MCF 10A (cell line): ENCODE measurements at regions not wholly inside any gene's neighbourhood (a gene's known extent, or its start where the extent isn't known, plus 50 kb on each side); places are given as distances from the start of the nearest gene placed in this dataset.

Source experiments
- BruUV-seq: library from RNA; stranded (reverse); fragments of 400-500 nt; replicated peaks from 2 replicates; lab custom pipeline; 2021; lab: Mats Ljungman, UMichigan
- CTCF ChIA-PET: fragments of 300-600 bp; sonication (Branson Sonifier 250); formaldehyde crosslinking; extraction: SDS; loops from one replicate; lab custom pipeline; 2021; ENCODE audit warnings: antibody characterized with exemption, inconsistent platforms; lab: Yijun Ruan, JAX
- POLR2A ChIA-PET: fragments of 300-600, 350-650 bp; sonication (Branson Sonifier 250); formaldehyde crosslinking; extraction: SDS; loops from one replicate; lab custom pipeline; 2020; ENCODE audit warnings: antibody characterized with exemption, inconsistent platforms; lab: Yijun Ruan, JAX
- DNase-seq: peaks from one replicate; pipeline ENCODE4 v3.0.0-alpha.2; 2018; ENCODE audit not compliant: unreplicated experiment
- H3K27ac Mint-ChIP-seq: one replicate; pipeline ENCODE4 v1.8.0; 2022; ENCODE audit warnings: mild to moderate bottlenecking, low read depth, mixed read lengths; ENCODE audit not compliant: unreplicated experiment
- H3K27me3 Mint-ChIP-seq: one replicate; pipeline ENCODE4 v1.8.0; 2022; ENCODE audit warnings: mixed read lengths; ENCODE audit not compliant: insufficient read depth, unreplicated experiment
- H3K36me3 Mint-ChIP-seq: one replicate; pipeline ENCODE4 v1.8.0; 2022; ENCODE audit warnings: mild to moderate bottlenecking, moderate library complexity, mixed read lengths; ENCODE audit not compliant: insufficient read depth, unreplicated experiment
- H3K4me1 Mint-ChIP-seq: one replicate; pipeline ENCODE4 v1.8.0; 2022; ENCODE audit warnings: mixed read lengths; ENCODE audit not compliant: insufficient read depth, unreplicated experiment
- H3K4me3 Mint-ChIP-seq: one replicate; pipeline ENCODE4 v1.8.0; 2022; ENCODE audit warnings: mild to moderate bottlenecking, moderate library complexity, mixed read lengths; ENCODE audit not compliant: unreplicated experiment
- H3K9me3 Mint-ChIP-seq: one replicate; pipeline ENCODE4 v1.8.0; 2022; ENCODE audit warnings: mixed read lengths; ENCODE audit not compliant: unreplicated experiment
- intact Hi-C: fragments of 100-400 bp; cut with micrococcal nuclease; formaldehyde crosslinking; loops from 2 replicates; pipeline ENCODE4 v1.14.1; 2022
- TF ChIP-seq, protein P1 (sequence below): fragments of 200-600 bp; IDR thresholded peaks from one replicate; pipeline ENCODE4 v1.8.0; 2022; ENCODE audit warnings: antibody characterized with exemption, mild to moderate bottlenecking; ENCODE audit not compliant: unreplicated experiment

DNA sequence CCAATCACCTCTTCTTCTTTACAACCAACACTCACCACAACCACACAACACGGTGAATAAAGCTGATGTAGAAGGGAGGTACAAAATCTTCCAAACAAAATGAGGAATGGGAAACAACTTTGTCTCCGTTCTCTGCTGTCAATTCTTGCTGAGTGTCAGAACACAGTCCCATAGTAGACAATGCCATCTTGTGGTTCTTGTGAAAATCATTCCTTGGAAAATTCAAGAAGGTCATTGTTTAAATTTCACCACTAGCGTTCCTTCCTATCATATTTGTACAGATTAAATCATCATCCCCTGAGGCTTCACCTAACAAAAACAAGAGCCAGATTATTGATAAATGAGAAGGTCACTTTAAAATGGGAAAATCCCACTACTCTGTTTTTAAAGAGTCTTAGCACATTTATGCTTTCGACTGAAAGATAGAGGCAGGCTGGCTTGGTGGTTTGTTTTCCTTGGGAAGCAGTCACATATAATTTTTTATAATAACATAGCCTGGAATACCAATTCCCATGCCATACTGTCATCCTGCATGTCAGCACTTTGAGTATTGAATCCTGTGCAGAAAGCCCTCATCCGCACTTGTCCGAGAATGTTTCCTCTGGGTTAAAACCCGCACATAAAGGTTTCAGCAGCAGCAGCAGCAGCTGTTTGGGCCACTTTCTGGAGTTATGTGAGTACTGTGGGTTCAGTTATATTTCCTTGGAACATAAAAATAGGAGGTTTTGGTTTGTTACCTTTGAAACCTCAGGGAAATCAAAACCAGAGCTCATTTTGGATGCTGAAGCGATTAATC lies 395.0 kb upstream of the SMARCA2 start:
- ChIA-PET POLR2A (interaction anchor here (0.6 to 1.3 kb wide), 6 partner anchors 13 to 124 kb away, joined by 3 read pairs; no protein-coding TSS in a partner anchor), CTCF (interaction anchor here (0.6 to 4.4 kb wide), 31 partner anchors 8 to 1309 kb away, joined by 3 to 24 read pairs (median 4); no protein-coding TSS in a partner anchor)
- H3K36me3 Mint-ChIP-seq: no peaks in the 10 kb centered on the region
- TF ChIP-seq, protein P1, sequence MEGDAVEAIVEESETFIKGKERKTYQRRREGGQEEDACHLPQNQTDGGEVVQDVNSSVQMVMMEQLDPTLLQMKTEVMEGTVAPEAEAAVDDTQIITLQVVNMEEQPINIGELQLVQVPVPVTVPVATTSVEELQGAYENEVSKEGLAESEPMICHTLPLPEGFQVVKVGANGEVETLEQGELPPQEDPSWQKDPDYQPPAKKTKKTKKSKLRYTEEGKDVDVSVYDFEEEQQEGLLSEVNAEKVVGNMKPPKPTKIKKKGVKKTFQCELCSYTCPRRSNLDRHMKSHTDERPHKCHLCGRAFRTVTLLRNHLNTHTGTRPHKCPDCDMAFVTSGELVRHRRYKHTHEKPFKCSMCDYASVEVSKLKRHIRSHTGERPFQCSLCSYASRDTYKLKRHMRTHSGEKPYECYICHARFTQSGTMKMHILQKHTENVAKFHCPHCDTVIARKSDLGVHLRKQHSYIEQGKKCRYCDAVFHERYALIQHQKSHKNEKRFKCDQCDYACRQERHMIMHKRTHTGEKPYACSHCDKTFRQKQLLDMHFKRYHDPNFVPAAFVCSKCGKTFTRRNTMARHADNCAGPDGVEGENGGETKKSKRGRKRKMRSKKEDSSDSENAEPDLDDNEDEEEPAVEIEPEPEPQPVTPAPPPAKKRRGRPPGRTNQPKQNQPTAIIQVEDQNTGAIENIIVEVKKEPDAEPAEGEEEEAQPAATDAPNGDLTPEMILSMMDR: peak; percentile 33
- peaks cover 50% of the 10 kb centered on the region for H3K27me3 Mint-ChIP-seq
- H3K9me3 Mint-ChIP-seq: no peaks in the 10 kb centered on the region
- peak; percentile 32 for DNase-seq
- BruUV-seq: no TSS peak
- intact Hi-C loops: loop anchor here (1.0 to 5.0 kb wide), 4 partner anchors 160 to 726 kb away; no protein-coding TSS in a partner anchor
- peak overlapping the region; percentile 24 for H3K4me3 Mint-ChIP-seq
- H3K27ac Mint-ChIP-seq: peak overlapping the region; percentile 60
- peaks cover 5% of the 10 kb centered on the region for H3K4me1 Mint-ChIP-seq

DNA sequence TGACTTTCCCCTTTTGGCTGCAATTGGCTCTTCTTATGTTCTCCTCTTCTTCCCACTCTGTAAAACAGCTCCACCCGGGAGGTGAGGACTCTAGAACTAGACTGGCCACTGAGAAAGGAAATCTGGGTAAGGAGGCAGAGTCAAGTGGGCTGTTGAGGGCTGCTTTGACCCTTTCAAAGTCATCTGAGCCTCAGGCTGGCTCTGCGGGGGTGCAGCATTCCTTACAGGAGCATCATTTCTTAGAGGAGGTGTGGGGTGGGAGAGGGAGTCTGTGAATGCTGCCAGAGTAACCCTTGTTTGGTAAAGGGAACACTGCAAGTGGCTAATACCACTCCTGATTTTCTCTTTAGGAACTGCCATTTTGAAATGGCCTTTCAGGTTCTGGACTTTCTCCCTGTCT lies 377.7 kb upstream of the SMARCA2 start:
- no peak overlapping the region for H3K4me3 Mint-ChIP-seq
- ChIA-PET CTCF (interaction anchor here (0.8 kb wide), 1 partner anchor 96 kb away, joined by 3 read pairs; no protein-coding TSS in a partner anchor), POLR2A (interaction anchor here (0.6 to 1.2 kb wide), 2 partner anchors 10 to 17 kb away, joined by 3 read pairs; no protein-coding TSS in a partner anchor)
- intact Hi-C loops: loop anchor here (5.0 kb wide), 1 partner anchor 200 kb away; no protein-coding TSS in a partner anchor
- DNase-seq: no peak
- no peaks in the 10 kb centered on the region for H3K36me3 Mint-ChIP-seq
- H3K4me1 Mint-ChIP-seq: no peaks in the 10 kb centered on the region
- H3K27me3 Mint-ChIP-seq: no peaks in the 10 kb centered on the region
- H3K27ac Mint-ChIP-seq: no peak overlapping the region
- H3K9me3 Mint-ChIP-seq: peaks cover 8% of the 10 kb centered on the region
- no TSS peak for BruUV-seq
- TF ChIP-seq, protein P1: no peak

DNA sequence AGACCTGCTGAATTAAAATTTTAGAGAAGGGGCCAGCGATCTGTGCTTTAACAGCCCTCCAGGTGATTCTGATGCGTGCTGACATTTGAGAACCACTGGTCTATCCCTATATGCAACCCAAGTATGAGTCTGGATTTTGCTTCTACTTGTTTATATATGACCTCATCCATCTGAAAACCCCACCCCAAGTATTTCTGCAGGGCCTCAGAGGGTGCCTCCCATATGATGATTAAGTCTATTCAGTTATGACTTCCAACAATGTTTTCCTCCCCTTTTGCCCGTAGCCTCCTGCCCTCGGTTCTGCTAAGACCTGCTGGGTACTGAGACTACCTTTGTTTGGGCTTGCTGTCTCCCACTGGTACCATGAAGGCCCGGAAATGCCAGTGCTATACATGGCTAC lies 376.0 kb upstream of the SMARCA2 start:
- POLR2A ChIA-PET: interaction anchor here (0.9 kb wide), 1 partner anchor 11 kb away, joined by 3 read pairs; no protein-coding TSS in a partner anchor
- intact Hi-C loops: loop anchor here (5.0 kb wide), 1 partner anchor 198 kb away; no protein-coding TSS in a partner anchor
- Mint-ChIP-seq H3K4me1 (no peaks in the 10 kb centered on the region), H3K4me3 (no peak overlapping the region), H3K9me3 (peaks cover 9% of the 10 kb centered on the region), H3K27ac (no peak overlapping the region), H3K36me3 (no peaks in the 10 kb centered on the region), H3K27me3 (no peaks in the 10 kb centered on the region)
- TF ChIP-seq, protein P1: no peak
- no peak for DNase-seq
- no TSS peak for BruUV-seq
- CTCF ChIA-PET: interaction anchor here (0.7 kb wide), 1 partner anchor 72 kb away, joined by 3 read pairs; no protein-coding TSS in a partner anchor

DNA sequence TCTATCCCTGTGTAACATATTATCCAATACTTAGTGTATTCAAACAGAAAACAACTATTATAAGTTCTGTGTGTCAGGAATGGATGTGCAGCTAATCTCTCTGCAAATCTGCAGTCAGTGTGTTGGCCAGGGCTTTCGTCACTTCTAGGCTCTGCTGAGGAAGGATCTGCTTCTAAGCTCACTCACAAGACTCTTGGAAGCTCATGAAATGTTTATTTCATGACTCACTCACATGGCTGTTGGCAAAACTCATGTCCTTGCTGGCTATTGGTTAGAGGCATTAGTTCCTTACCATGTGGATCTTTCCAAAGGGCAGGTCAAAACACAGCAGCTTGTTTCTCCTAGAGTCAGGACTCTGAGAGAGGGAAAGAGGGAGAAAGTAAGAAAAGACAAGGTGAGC lies 367.4 kb upstream of the SMARCA2 start:
- peak; percentile 82 for DNase-seq
- no TSS peak for BruUV-seq
- H3K27me3 Mint-ChIP-seq: peaks cover 16% of the 10 kb centered on the region
- ChIA-PET CTCF (interaction anchor here (0.6 to 1.2 kb wide), 3 partner anchors 85 to 396 kb away, joined by 3 to 4 read pairs (median 3); no protein-coding TSS in a partner anchor), POLR2A (interaction anchor here (0.6 to 1.2 kb wide), 8 partner anchors 11 to 367 kb away, joined by 3 to 5 read pairs (median 3); partner anchors contain the start of gene SMARCA2)
- no peaks in the 10 kb centered on the region for H3K36me3 Mint-ChIP-seq
- intact Hi-C loops: no loop called here
- TF ChIP-seq, protein P1: no peak
- H3K27ac Mint-ChIP-seq: peak overlapping the region; percentile 68
- no peaks in the 10 kb centered on the region for H3K9me3 Mint-ChIP-seq
- H3K4me1 Mint-ChIP-seq: peaks cover 12% of the 10 kb centered on the region
- H3K4me3 Mint-ChIP-seq: no peak overlapping the region
